Panc1 (cell line): ENCODE measurements at regions not wholly inside any gene's neighbourhood (a gene's known extent, or its start where the extent isn't known, plus 50 kb on each side); places are given as distances from the start of the nearest gene placed in this dataset.

Experiments
- CTCF ChIP-seq: fragments of 450-650 bp; IDR thresholded peaks from 2 replicates; pipeline ENCODE4 v1.5.1; 2017; ENCODE audit warnings: mild to moderate bottlenecking
- POLR2AphosphoS5 ChIP-seq: IDR thresholded peaks from 2 replicates; pipeline ENCODE4 v1.6.1; 2012; ENCODE audit warnings: mild to moderate bottlenecking, low read depth, low read length, moderate library complexity
- SIN3A ChIP-seq: IDR thresholded peaks from 2 replicates; pipeline ENCODE4 v1.6.1; 2012; ENCODE audit warnings: low read depth, mild to moderate bottlenecking, low read length, moderate library complexity, borderline replicate concordance; ENCODE audit not compliant: insufficient read depth
- TCF7L2 ChIP-seq: IDR thresholded peaks from 2 replicates; pipeline ENCODE4 v1.6.1; 2011; ENCODE audit warnings: mild to moderate bottlenecking, low read depth, low read length, inconsistent platforms
- TF ChIP-seq, protein P1 (sequence below), 2 experiments: IDR thresholded peaks; 2 replicates each; pipeline ENCODE4 v1.6.1; 2011 to 2012; ENCODE audit warnings: low read depth in 2 of 2, control low read depth in 1 of 2, low read length in 1 of 2, mild to moderate bottlenecking in 1 of 2, moderate library complexity in 1 of 2; ENCODE audit not compliant: insufficient read depth in 1 of 2

- TF ChIP-seq CTCF, result no peak
- TF ChIP-seq POLR2AphosphoS5, result no peak
- TF ChIP-seq TCF7L2, result no peak
- no peak for TF ChIP-seq SIN3A
- TF ChIP-seq, protein P1, sequence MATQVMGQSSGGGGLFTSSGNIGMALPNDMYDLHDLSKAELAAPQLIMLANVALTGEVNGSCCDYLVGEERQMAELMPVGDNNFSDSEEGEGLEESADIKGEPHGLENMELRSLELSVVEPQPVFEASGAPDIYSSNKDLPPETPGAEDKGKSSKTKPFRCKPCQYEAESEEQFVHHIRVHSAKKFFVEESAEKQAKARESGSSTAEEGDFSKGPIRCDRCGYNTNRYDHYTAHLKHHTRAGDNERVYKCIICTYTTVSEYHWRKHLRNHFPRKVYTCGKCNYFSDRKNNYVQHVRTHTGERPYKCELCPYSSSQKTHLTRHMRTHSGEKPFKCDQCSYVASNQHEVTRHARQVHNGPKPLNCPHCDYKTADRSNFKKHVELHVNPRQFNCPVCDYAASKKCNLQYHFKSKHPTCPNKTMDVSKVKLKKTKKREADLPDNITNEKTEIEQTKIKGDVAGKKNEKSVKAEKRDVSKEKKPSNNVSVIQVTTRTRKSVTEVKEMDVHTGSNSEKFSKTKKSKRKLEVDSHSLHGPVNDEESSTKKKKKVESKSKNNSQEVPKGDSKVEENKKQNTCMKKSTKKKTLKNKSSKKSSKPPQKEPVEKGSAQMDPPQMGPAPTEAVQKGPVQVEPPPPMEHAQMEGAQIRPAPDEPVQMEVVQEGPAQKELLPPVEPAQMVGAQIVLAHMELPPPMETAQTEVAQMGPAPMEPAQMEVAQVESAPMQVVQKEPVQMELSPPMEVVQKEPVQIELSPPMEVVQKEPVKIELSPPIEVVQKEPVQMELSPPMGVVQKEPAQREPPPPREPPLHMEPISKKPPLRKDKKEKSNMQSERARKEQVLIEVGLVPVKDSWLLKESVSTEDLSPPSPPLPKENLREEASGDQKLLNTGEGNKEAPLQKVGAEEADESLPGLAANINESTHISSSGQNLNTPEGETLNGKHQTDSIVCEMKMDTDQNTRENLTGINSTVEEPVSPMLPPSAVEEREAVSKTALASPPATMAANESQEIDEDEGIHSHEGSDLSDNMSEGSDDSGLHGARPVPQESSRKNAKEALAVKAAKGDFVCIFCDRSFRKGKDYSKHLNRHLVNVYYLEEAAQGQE (IDR thresholded peaks at IDR 0.05; ENCODE audit: insufficient read depth in 1 of 2, low read depth in 2 of 2, low read length in 1 of 2), result no peak
These were observed 270.5 kb downstream of the ACTR3 start for GRCh38 chr2:114160263-114160981.
